ENCODE measurements at regions not wholly inside any gene's neighbourhood (a gene's known extent, or its start where the extent isn't known, plus 50 kb on each side); places are given as distances from the start of the nearest gene placed in this dataset.
"Not testable (repeated sequence)": the region's sequence is repeated elsewhere in the genome, so short reads cannot be mapped to it uniquely, and the experiment has no call there.

DNA sequence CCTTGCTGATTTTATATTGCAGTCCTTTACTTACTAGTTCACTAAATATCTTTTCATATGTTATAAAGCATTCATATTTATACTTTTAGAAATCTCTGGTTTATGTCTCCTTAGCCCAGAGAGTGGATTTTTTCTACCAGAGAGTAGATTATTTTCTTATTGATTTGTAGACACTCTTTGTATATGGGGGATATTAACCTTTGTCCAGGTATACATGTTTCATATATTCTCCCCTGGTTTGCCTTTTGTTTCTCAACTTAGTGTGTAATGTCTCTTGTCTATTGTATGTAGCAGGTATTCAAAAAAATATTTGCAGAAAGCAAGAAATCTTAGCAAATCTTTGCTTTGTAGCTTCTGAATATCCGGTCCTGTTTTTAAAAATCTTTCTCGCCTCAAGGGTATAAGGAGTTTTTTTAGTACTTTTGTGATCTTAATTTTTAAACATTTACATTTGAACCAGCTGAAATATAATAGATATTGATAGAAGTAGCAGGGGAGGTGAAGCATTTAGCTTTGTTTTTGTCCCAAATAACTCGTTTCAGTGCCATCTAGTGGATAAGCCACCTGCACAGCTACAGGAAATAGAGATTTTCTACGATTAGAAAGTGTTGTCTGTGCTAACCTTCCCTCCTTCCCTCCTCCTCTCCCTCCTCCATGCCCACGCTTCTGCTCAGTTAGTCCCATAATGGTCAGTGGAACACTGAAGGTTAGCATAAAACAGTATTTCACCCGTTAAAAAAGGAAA lies 97.0 kb downstream of the PHETA1 start:
- DNase-seq = no peak

DNA sequence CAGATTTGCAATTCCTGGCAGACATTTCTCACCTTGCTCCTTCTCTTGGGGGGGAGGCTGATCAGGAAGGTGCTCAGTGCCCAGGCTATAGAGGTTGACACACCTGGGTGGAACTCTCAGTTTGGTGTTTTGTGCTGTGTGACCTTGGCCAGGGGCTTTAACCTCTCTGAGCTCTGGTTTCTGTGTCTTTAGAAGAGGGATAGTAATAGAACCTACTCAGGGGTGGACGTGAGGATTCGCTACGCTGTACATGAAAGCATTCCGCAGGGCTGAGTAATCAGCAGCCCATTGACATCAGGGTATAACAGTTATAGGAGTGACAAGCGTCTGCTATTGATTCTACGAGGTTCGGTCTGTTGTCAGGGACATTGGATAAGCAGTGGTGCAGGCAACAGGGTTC lies 98.1 kb downstream of the PHETA1 start:
- peak; percentile 8 for DNase-seq

DNA sequence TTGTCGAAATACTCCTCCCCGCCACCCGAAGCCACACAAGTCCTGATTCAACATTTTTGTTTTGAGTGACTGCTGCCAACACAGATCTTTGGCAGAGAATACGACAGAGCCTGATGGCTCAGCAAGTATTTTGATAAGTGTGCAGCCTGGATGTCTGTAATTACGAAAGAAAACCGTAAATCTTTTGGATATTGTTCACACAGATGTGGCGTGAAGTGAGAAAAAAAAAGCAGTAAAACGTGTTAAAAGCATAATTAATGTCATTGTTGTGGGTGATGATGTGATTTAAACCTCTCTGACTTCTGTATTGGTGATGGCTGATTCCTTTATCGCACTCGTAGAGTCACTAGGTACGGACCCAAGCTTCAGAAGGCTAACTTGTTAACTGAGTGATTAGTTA lies 98.7 kb downstream of the PHETA1 start:
- no peak for DNase-seq

DNA sequence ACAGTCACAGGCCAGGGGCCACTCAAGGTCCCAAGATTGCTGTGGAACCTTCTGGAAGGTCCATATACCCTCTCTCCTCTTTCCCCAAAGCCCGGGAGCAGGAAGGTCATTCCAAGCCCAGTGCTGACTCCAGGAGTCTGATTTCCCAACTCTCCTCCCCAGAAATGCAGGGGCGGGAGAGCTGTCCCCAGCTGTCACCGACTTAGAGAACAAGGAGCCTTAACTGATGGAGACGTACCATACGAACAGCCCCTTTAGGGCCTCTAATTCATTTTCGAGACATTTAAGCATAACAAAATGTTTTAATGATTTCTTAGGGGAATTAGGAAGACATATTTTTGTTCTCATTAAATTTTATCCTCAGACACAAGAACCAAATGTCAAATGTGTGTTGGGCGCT lies 99.2 kb downstream of the PHETA1 start:
- no peak for DNase-seq

DNA sequence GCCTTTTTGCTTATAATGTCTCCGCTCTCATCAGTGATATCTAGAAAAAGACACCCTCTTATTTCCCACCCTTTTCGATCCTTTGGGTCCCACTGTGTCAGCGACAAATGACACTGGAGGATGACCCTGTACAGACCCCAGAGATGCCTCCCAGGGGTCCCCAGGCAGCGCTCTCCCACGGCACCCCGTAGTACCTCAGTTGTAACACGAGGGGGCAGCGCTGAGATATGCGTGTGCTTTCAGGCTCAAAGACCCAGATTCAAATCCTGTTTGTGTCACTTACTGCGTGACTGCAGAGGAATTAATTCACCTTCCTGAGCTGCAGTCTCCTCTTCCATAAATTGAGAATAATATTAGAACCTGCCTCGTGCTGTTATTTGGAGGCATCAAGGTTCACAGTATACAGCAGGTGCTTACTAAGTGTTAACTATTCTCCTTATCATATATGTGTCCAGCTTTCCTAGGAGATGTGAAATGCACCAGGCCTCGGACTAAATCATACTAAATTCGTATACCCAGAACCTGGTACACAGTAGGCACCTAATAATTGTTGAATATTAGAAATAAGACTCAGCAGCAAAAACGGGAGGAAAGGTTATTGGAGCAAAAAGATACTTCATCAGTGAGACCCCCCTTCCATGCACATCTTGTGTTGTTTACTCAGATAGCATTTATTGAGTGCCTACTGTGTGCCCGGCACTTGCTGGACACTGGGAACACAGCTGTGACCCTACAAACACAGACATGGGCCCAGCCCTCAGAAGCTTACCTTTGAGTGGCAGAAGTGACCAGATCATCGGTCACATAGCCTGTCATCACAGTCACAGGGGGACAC lies 99.9 kb downstream of the PHETA1 start:
- DNase-seq = no peak

DNA sequence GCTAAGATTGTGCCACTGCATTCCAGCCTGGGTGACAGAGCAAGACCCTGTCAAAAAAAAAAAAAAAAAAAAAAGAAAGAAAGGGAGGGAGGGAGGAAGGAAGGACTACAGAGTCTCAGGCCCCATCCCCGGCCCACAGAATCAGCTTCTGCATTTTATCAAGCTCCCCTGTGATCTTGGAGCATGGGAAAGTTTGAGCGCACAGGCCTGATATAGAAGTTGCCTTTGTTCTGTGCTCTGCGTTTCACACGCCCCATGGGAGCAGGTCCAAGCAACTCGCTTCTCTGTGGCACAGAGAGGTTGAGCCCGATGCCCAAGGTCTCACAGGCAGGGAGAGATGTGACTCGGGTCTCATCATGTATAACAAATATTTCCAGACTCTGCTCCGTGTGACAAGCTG lies 101.8 kb downstream of the PHETA1 start:
- DNase-seq = no peak

DNA sequence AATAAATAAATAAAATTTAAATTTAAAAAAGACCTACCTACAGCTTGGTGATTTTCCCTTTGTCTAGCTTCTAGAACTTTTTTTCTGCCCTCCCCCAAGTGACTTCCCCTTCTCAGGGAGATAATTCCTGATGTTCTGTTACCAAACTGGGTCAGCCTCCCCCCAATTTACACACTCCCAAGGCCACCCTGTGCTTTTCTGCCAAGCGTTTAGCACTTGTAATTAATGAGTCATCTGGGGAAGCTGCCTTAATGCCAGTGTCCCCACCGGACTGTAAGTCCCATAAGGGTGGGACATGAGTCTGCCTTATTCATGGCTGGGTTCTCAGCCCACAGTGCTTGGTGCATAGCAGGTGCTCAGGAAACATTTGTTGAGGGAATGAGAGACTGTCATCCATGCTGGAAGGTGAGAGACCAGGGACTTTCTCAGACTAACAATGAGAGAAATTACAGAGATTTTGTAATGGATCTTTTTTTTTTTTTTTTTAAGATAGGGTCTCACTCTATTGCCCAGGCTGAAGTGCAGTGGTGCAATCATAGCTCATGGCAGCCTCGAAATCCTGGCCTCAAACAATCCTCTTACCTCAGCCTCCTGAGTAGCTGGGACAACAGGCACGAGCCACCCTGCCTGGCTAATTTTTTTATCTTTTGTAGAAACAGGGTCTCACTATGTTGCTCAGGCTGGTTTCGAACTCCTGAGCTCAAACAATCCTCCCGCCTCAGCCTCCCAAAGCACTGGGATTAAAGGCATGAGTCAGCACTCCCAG lies 106.8 kb downstream of the PHETA1 start:
- DNase-seq = no peak

DNA sequence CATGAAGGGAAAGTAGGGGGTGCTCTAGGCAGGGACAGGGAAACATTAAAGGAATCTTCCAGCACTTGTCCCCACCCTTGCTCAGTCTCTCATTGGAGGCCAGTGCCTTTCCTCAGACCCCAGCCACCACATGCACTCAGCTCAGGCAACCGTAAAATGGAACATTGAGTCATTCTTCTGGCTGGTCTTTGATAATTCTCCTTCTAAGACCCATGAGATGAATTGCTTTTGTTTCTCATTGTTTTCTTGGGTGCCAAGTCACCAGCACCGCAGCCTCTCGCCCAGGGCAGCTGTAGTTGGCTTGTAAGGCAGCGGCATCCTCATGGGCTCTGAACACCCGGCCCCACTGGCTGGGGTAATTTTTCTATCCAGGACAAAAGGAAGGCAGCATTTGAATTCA lies 108.2 kb downstream of the PHETA1 start:
- no peak for DNase-seq

DNA sequence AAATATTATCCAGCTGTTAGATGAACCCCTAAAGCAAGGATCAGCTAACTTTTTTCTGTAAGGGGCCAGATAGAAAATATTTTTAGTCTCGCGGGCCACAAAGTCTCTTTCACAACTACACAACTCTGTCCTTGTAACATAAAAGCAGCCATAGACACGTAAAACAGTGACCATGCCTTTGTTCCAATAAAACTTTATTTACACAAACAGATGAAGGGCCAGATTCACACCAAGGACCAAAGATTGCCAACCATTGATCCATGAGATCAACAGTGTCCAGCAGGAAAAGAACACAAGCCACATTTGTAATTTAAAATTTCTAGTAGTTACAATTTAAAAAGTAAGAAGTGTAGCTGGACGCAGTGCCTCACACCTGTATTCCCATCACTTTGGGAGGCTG lies 109.7 kb downstream of the PHETA1 start:
- no peak for DNase-seq

DNA sequence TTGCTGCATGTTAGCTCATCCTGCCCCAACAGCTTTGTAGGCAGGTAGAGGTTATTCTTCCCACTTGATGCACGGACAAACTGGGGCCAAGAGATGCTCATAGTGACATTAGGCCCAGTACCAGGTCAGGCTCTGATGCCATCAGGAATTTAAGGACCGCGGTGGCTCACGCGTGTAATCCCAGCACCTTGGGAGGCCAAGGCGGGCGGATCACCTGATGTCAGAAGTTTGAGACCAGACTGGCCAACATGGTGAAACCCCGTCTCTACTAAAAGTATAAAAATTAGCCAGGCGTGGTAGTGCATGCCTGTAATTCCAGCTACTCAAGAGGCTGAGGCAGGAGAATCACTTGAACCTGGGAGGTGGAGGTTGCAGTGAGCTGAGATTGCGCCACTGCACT lies 110.8 kb downstream of the PHETA1 start:
- DNase-seq = not testable (repeated sequence)

DNA sequence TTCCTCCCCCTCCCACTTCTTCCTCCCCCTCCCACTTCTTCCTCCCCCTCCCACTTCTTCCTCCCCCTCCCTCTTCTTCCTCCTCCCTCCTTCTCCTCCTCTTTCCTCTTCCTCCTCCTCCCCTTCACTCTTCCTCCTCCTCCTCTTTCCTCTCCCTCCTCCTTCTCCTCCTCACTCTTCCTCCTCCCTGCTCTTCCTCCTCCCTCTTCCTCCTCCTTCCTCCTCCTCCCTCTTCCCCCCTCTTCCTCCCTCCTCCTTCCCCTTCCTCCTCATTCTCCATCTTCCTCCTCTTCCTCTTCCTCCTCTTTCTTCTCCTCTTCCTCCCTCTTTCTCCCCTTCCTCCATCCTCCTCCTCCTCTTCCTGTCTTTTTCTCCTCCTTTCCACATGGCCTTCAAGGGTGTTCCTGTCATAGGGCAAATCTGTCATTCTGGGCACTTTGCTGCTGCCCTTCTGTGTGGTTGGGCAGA lies 111.4 kb downstream of the PHETA1 start:
- no peak for DNase-seq

DNA sequence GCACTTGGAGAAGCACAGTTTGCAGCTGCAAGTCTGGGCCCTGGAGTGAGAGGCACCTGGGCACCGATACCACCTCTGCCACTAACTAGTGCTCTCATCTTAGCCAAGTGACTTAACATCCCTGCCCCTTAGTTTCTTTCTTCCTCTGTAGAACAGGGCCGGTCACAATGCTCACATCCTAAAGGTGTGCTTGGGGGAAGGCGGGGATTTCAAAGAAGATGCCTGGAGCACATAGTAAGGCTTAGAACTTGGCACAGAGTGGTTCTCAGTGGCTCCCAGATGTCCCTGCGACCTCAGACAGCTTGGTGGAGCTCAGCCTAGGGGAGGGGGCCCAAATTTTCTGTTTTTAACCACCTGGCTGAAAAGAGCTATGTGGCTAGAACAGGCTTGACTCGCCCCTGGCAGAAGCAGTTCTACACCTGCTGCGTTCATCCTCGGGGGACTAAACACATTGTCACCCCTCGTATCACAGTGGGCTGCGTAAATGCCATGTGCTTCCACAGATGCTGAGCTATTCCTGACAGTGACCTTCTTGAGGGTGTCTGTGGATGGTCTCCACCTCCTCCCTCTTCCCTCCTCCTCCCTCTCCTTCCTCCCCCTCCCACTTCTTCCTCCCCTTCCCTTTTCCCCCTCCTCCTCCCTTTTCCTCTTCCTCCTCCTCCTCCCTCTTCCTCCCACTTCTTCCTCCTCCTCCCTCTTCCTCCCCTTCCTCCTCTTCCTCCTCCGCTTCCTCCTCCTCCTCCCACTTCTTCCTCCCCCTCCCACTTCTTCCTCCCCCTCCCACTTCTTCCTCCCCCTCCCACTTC lies 112.1 kb downstream of the PHETA1 start:
- DNase-seq = no peak

DNA sequence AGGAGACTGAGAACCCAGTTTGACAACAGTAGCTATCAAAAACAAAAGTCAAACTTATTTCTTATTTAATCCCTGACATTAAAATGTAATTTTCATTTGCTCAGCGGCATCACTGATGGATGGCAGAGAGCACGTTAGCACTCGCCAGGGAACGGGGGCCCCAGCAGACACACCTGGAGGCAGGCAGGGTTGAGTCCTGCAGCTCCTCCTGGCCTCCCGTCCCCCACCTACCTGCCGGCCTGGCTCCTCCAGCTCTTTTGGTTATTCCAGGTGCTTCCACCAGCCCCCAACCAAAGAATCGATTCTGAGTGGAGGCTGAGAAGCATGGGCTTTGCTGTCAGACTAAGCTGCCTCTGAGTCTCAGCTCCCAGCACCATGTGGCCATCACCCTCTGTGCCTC lies 113.6 kb downstream of the PHETA1 start:
- no peak for DNase-seq

DNA sequence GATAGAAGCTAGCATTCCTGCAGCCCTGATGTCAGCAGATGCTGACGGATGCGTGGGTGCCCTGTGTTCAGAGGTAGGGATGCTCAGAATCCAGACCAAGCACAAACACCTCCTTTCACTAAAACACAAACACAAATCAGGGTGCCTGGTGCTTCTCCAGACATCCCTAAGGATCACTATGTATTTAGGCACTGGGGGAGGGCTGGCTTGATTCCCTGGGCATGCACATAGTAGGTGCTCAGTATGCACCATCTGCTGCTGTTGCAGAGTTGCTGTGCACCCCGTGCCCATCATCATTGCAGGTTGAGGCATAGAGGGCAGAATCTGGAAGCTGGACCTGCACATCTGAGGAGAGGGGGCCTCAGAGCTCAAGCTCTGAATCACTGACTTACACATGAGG lies 114.8 kb downstream of the PHETA1 start:
- DNase-seq = no peak

DNA sequence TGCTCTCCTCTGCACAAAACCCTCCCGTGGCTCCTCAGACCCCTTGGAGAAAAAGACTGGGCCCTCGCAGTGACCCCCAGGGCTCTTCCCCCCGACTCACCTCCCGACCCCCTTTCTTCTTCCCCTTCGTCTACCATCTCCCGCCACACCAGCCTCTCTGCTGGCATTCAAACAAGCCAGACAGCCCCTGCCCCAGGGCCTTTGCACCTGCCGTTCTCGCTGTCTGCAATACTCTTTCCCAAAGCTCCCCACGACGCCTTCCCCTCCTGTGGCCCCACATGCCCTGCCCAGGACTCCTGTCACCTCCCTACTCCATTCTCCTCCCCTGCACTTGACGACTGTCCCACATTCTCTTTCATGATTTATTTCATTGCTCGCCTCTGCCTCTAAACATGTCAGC lies 115.7 kb downstream of the PHETA1 start:
- DNase-seq = no peak

DNA sequence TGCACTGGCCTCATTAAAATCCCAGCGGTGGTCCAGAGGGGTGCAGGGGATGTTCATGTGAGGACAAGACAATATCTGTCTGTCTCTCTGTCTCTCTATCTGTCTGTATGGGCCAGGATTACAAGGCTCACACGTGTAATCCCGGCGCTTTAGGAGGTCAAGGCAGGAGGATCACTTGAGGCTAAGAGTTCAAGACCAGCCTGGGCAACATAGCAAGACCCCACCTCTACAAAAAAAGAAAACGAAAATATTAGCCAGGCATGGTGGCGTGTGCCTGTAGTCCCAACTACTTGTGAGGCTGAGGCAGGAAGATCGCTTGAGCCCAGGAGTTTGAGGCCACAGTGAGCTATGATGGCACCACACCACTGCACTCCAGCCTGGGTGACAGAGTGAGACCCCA lies 117.1 kb downstream of the PHETA1 start:
- no peak for DNase-seq

DNA sequence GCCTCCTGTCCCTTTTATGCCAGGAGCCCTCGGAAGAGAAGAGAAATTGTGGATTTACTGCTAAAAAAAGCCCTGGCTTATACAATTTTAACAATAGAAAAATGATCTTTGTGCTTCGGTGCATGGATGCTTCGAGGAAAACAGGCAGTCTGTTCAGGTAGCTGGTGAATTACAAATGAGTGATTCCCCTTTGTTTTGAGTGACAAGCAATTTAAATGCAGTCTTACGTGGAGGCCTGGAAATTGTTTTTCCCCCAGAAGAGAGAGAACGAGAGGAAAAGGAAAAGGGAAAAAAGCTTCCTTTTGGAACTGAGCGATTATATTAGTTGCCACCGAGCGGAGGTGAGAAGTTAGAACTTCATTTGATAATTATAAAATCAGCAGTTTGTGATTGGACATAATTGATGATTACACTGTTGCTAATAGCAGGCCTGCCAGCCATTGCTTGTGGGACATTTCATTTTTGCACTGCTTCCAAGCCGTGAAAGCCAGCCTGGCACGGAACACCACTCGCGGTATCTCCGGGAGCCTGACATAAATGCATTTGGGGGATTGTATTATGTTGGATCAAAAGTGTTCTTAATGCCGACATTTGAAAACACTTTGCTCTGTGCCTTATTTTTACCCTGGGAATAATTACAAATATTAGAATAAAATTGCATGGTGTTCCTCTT lies 117.7 kb downstream of the PHETA1 start:
- DNase-seq = no peak

DNA sequence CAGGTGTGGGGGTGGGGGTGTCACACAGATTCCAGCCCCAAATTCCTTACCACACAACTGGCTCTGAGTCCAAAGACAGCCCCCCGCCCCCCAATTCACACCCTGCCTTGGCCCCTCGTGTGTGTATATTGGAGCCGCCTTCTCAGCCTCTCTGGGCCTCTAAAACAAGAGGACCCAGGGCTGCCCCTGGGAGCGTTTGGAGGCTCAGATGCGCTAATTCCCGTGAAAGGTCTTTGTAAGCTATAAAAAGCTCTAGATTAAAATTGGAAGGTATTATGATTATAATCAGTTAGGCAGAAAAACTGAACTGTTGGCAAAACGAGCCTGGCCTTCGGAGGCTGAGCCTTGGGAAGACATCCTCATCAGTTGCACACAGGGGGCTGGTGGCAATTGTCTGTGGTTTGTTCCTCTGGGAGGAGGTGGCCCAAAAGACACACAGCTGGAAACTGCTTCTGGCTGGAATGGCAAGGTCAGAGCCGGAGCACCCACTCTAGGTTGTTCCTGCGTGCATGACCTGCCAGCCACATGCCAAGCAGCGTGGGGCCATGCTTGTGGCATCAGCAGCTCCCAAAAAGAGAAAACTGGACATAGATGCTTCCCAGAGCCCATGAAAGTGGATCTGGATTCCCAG lies 118.5 kb downstream of the PHETA1 start:
- no peak for DNase-seq

DNA sequence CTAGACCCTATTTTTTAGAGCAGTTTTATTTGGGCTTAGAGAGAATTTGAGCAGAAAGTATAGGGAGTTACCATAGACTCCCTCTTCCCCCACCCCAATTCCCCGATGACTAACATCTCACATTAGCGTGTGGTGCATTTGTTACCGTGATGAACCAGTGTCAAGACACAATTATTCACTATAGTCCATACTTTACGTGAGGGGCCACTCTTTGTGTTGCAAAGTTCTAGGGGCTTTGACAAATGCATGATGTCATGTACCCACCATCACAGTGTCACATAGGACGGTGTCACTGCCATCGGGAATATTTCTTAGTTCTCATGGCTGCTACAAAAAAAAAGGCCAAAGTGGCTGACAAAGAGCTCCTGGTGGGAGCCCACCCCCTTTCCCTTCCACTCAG lies 119.1 kb downstream of the PHETA1 start:
- DNase-seq = no peak

DNA sequence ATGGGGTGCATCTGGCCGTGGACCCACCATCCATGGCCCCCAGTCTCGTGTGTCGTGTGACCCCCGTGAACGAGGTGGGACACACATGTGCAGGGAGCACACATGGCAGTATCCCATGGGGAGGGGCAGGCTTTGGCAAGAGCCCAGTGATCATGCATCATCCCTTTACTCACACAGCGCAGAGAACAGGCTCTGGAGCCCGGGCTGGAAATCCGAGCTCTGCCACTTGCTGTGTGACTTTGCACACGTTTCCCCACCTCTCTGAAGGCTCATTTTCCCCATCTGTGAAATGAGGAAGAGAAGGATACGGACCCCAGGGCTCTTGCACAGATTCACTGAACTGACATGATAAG lies 119.9 kb downstream of the PHETA1 start:
- DNase-seq = peak; percentile 27

DNA sequence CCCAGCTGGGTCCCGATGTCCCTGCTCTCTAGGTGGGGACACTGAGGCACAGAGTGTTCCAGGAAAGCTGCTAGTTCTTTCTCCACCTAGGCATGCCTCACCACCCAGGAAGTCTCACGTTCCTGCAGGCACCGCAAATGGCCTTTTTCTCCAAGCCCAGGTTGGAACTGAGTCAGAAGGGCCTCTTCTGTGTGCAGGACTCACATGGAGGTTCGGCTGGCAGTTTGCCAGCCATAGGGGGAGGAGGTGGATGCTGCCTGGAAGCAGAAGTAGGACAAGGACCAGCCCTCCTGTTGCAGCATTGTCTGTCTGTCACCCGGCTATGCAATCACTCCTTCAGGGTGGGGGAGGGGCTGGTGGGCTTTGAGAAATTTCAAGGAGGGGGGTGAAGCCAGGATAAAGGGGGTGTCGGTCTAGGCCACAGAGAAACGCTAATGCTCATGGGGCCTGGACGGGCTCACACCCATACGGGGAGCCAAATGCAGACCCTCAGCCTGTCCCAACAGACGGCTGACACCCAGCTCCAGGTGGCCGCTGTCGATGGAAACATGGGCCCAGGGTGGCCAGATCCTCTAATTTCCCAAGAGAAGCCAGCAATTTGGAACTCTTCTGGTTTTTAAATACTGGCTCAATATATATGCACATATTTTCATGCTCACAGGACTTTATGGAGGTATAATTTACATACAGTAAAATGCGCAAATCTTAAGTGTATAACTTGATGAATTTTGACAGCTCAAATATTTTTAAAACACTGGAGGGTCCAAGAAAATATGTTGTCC lies 120.5 kb downstream of the PHETA1 start:
- DNase-seq = peak; percentile 23
